Large intestine (tissue), 3 donors: ENCODE measurements at regions not wholly inside any gene's neighbourhood (a gene's known extent, or its start where the extent isn't known, plus 50 kb on each side); places are given as distances from the start of the nearest gene placed in this dataset.

Source experiments
- DNase-seq, 2 donors: peaks; one replicate each; pipeline versions ENCODE4 v3.0.0 to v3.0.0-alpha.2; 2013
- H3K27ac ChIP-seq: one replicate; pipeline ENCODE4 v1.5.1; 2013; ENCODE audit warnings: low read length
- H3K27me3 ChIP-seq: 2 replicates; pipeline ENCODE4 v1.6.1; 2013; ENCODE audit warnings: low read length; ENCODE audit not compliant: control insufficient read depth, insufficient read depth
- H3K36me3 ChIP-seq: 2 replicates; pipeline ENCODE4 v1.6.1; 2013; ENCODE audit warnings: low read length; ENCODE audit not compliant: control insufficient read depth, insufficient read depth
- H3K4me1 ChIP-seq: one replicate; pipeline ENCODE4 v1.6.1; 2013; ENCODE audit warnings: low read length; ENCODE audit not compliant: control insufficient read depth, insufficient read depth
- H3K4me3 ChIP-seq: one replicate; pipeline ENCODE4 v1.5.1; 2013; ENCODE audit warnings: low read length
- H3K9me3 ChIP-seq: one replicate; pipeline ENCODE4 v1.6.1; 2013; ENCODE audit warnings: mild to moderate bottlenecking, low read depth, low read length, moderate library complexity; ENCODE audit not compliant: control insufficient read depth
- WGBS: methylation state at CpG from one replicate; pipeline ENCODE4 v1.1.5; 2013; ENCODE audit warnings: low lambda C conversion rate; ENCODE audit not compliant: insufficient coverage; 5-methylcytosine and 5-hydroxymethylcytosine counted together

GRCh38 chr18:71849407-71849806, 694.7 kb downstream of the CBLN2 start:
- no peak for DNase-seq
- Histone ChIP-seq H3K4me1 (no peaks in the 10 kb centered on the region), H3K4me3 (no peak overlapping the region), H3K36me3 (no peaks in the 10 kb centered on the region), H3K27ac (no peak overlapping the region), H3K9me3 (peaks cover 2% of the 10 kb centered on the region), H3K27me3 (no peaks in the 10 kb centered on the region)
- no CpG with 5 or more reads among the region's 4 CpGs for WGBS

- Histone ChIP-seq H3K9me3 (no peaks in the 10 kb centered on the region), H3K36me3 (no peaks in the 10 kb centered on the region), H3K4me3 (no peak overlapping the region), H3K4me1 (no peaks in the 10 kb centered on the region), H3K27ac (no peak overlapping the region), H3K27me3 (no peaks in the 10 kb centered on the region)
- no CpG with 5 or more reads among the region's 2 CpGs for WGBS
- no peak for DNase-seq
Measured at GRCh38 chr18:71846716-71847115, 697.4 kb downstream of the CBLN2 start.

GRCh38 chr18:71844814-71845213, 699.3 kb downstream of the CBLN2 start:
- Histone ChIP-seq H3K27me3 (no peaks in the 10 kb centered on the region), H3K4me1 (no peaks in the 10 kb centered on the region), H3K9me3 (no peaks in the 10 kb centered on the region), H3K27ac (no peak overlapping the region), H3K36me3 (no peaks in the 10 kb centered on the region), H3K4me3 (no peak overlapping the region)
- no peak for DNase-seq
- WGBS, result 90% methylated on average over 2 of the region's 5 CpGs

- DNase-seq, result no peak
- Histone ChIP-seq H3K27ac (no peak overlapping the region), H3K27me3 (no peaks in the 10 kb centered on the region), H3K4me3 (no peak overlapping the region), H3K4me1 (no peaks in the 10 kb centered on the region), H3K9me3 (no peaks in the 10 kb centered on the region), H3K36me3 (no peaks in the 10 kb centered on the region)
- 94% methylated on average over 4 of the region's 5 CpGs for WGBS
Measured at GRCh38 chr18:71842666-71843065, 701.5 kb downstream of the CBLN2 start.

- H3K27ac ChIP-seq, result no peak overlapping the region
- H3K9me3 ChIP-seq, result no peaks in the 10 kb centered on the region
- no peak for DNase-seq
- no peaks in the 10 kb centered on the region for H3K27me3 ChIP-seq
- WGBS, result no CpG with 5 or more reads among the region's 1 CpG
- H3K4me1 ChIP-seq, result no peaks in the 10 kb centered on the region
- no peaks in the 10 kb centered on the region for H3K36me3 ChIP-seq
- no peak overlapping the region for H3K4me3 ChIP-seq
Measured at GRCh38 chr18:71837547-71837946, 706.6 kb downstream of the CBLN2 start.

GRCh38 chr18:71832946-71833617, 711.1 kb downstream of the CBLN2 start:
- WGBS, result 95% methylated on average over 5 of the region's 13 CpGs
- no peaks in the 10 kb centered on the region for H3K4me1 ChIP-seq

GRCh38 chr18:71831039-71831438, 713.1 kb downstream of the CBLN2 start:
- no peak for DNase-seq
- Histone ChIP-seq H3K27ac (no peak overlapping the region), H3K4me3 (no peak overlapping the region), H3K36me3 (no peaks in the 10 kb centered on the region), H3K9me3 (no peaks in the 10 kb centered on the region), H3K27me3 (no peaks in the 10 kb centered on the region), H3K4me1 (no peaks in the 10 kb centered on the region)

More at GRCh38 chr18:71832946-71833617, 711.1 kb downstream of the CBLN2 start:
- DNase-seq, result no peak
- H3K27ac ChIP-seq, result no peak overlapping the region
- no peaks in the 10 kb centered on the region for H3K36me3 ChIP-seq
- no peaks in the 10 kb centered on the region for H3K9me3 ChIP-seq
- no peaks in the 10 kb centered on the region for H3K27me3 ChIP-seq
- H3K4me3 ChIP-seq, result no peak overlapping the region

- no peak overlapping the region for H3K27ac ChIP-seq
- no peak for DNase-seq
- no peaks in the 10 kb centered on the region for H3K36me3 ChIP-seq
- no peaks in the 10 kb centered on the region for H3K9me3 ChIP-seq
- H3K4me1 ChIP-seq, result no peaks in the 10 kb centered on the region
- 100% methylated on average over 2 of the region's 3 CpGs for WGBS
- H3K27me3 ChIP-seq, result no peaks in the 10 kb centered on the region
- no peak overlapping the region for H3K4me3 ChIP-seq
Measured at GRCh38 chr18:71827301-71827700, 716.8 kb downstream of the CBLN2 start.

GRCh38 chr18:71815305-71815704, 728.8 kb downstream of the CBLN2 start:
- 75% methylated on average over 1 of the region's 2 CpGs for WGBS
- H3K4me1 ChIP-seq, result peaks cover 5% of the 10 kb centered on the region
- no peak for DNase-seq

GRCh38 chr18:71809711-71810110, 734.4 kb downstream of the CBLN2 start:
- WGBS, result no CpG with 5 or more reads among the region's 3 CpGs
- no peaks in the 10 kb centered on the region for H3K27me3 ChIP-seq

More at GRCh38 chr18:71815305-71815704, 728.8 kb downstream of the CBLN2 start:
- Histone ChIP-seq H3K36me3 (no peaks in the 10 kb centered on the region), H3K27me3 (no peaks in the 10 kb centered on the region), H3K4me3 (no peak overlapping the region), H3K27ac (no peak overlapping the region), H3K9me3 (no peaks in the 10 kb centered on the region)

GRCh38 chr18:71808616-71809015, 735.5 kb downstream of the CBLN2 start:
- Histone ChIP-seq H3K27me3 (no peaks in the 10 kb centered on the region), H3K9me3 (no peaks in the 10 kb centered on the region), H3K27ac (no peak overlapping the region), H3K36me3 (no peaks in the 10 kb centered on the region), H3K4me1 (peaks cover 5% of the 10 kb centered on the region), H3K4me3 (no peak overlapping the region)
- whole genome bisulfite sequencing, result no CpG with 5 or more reads among the region's 5 CpGs
- no peak for DNase-seq

More at GRCh38 chr18:71809711-71810110, 734.4 kb downstream of the CBLN2 start:
- H3K4me3 ChIP-seq, result no peak overlapping the region
- no peak overlapping the region for H3K27ac ChIP-seq
- H3K4me1 ChIP-seq, result peaks cover 5% of the 10 kb centered on the region
- H3K9me3 ChIP-seq, result no peaks in the 10 kb centered on the region
- no peak for DNase-seq
- no peaks in the 10 kb centered on the region for H3K36me3 ChIP-seq
